HL-60 (cell line): ENCODE measurements at regions not wholly inside any gene's neighbourhood (a gene's known extent, or its start where the extent isn't known, plus 50 kb on each side); places are given as distances from the start of the nearest gene placed in this dataset.

ENCODE experiments used
- DNase-seq, 2 experiments: peaks; one replicate each; pipeline ENCODE4 v3.0.0-alpha.2; 2010 to 2020; ENCODE audit warnings: low read depth in 1 of 2, low spot score in 1 of 2
- H3K27ac ChIP-seq: fragments of 250-450 bp; sonication (Bioruptor Pico); replicated peaks from 2 replicates; pipeline ENCODE4 v1.5.1; 2020; ENCODE audit warnings: mild to moderate bottlenecking, moderate library complexity
- H3K27me3 ChIP-seq: fragments of 250-450 bp; sonication (Bioruptor Pico); 2 replicates; pipeline ENCODE4 v1.5.1; 2021; ENCODE audit warnings: mild to moderate bottlenecking, moderate library complexity; ENCODE audit not compliant: insufficient read depth, poor library complexity, severe bottlenecking
- H3K4me3 ChIP-seq: replicated peaks from 2 replicates; pipeline ENCODE4 v1.5.1; 2011; ENCODE audit warnings: mild to moderate bottlenecking, control low read depth, low read length; ENCODE audit not compliant: insufficient read depth
- CTCF ChIP-seq: IDR thresholded peaks from one replicate; pipeline ENCODE4 v1.5.1; 2011; ENCODE audit warnings: low read length, control low read depth, inconsistent platforms; ENCODE audit not compliant: insufficient read depth
- GABPA ChIP-seq: IDR thresholded peaks from 2 replicates; pipeline ENCODE4 v1.6.1; 2012; ENCODE audit warnings: low read depth
- POLR2AphosphoS5 ChIP-seq: IDR thresholded peaks from 2 replicates; pipeline ENCODE4 v1.6.1; 2012; ENCODE audit warnings: low read depth
- REST ChIP-seq: IDR thresholded peaks from 2 replicates; pipeline ENCODE4 v1.6.1; 2012; ENCODE audit warnings: low read depth; ENCODE audit not compliant: insufficient replicate concordance
- SPI1 ChIP-seq: IDR thresholded peaks from 2 replicates; pipeline ENCODE4 v1.6.1; 2012; ENCODE audit warnings: low read depth, mild to moderate bottlenecking, borderline replicate concordance

GRCh38 chr2:150284116-150284515 is 203.4 kb downstream of the RND3 start:
- DNase-seq = no peak
- TF ChIP-seq SPI1 (no peak), CTCF (no peak), REST (no peak), POLR2AphosphoS5 (no peak), GABPA (no peak)
- H3K4me3 ChIP-seq = no peak overlapping the region
- H3K27me3 ChIP-seq = no peaks in the 10 kb centered on the region
- H3K27ac ChIP-seq = no peak overlapping the region

GRCh38 chr2:150282771-150283371 is 204.6 kb downstream of the RND3 start:
- DNase-seq = no peak
- H3K27me3 ChIP-seq = no peaks in the 10 kb centered on the region
- TF ChIP-seq REST = no peak
- no peak for TF ChIP-seq GABPA

GRCh38 chr2:150282357-150282756 is 205.1 kb downstream of the RND3 start:
- no peak for DNase-seq
- Histone ChIP-seq H3K27me3 (no peaks in the 10 kb centered on the region), H3K4me3 (no peak overlapping the region), H3K27ac (no peak overlapping the region)
- TF ChIP-seq CTCF (no peak), SPI1 (no peak), POLR2AphosphoS5 (no peak), REST (no peak), GABPA (no peak)

More at GRCh38 chr2:150282771-150283371, 204.6 kb downstream of the RND3 start:
- H3K4me3 ChIP-seq = no peak overlapping the region
- H3K27ac ChIP-seq = no peak overlapping the region
